HG03432 (cell line): ENCODE measurements at regions not wholly inside any gene's neighbourhood (a gene's known extent, or its start where the extent isn't known, plus 50 kb on each side); places are given as distances from the start of the nearest gene placed in this dataset.
"Not testable (repeated sequence)": the region's sequence is repeated elsewhere in the genome, so short reads cannot be mapped to it uniquely, and the experiment has no call there.

Experiments
- ATAC-seq: cut with Tn5 transposase; IDR thresholded peaks from one replicate; pipeline ENCODE4 v1.9.1; 2021; ENCODE audit warnings: mild to moderate bottlenecking, moderate library complexity; ENCODE audit not compliant: unreplicated experiment

- ATAC-seq: no peak
These were observed 63.1 kb downstream of the MATN1 start for GRCh38 chr1:30660241-30660640.

- ATAC-seq: no peak
These were observed 63.7 kb downstream of the MATN1 start for GRCh38 chr1:30659702-30660101.

GRCh38 chr1:30658375-30658774, 65.0 kb downstream of the MATN1 start:
- not testable (repeated sequence) for ATAC-seq

- no peak for ATAC-seq
These were observed 65.4 kb downstream of the MATN1 start for GRCh38 chr1:30658014-30658336.

- ATAC-seq: no peak
These were observed 66.0 kb downstream of the MATN1 start for GRCh38 chr1:30657131-30658013.

GRCh38 chr1:30656171-30656940, 67.0 kb downstream of the MATN1 start:
- ATAC-seq: no peak

- no peak for ATAC-seq
These were observed 67.7 kb downstream of the MATN1 start for GRCh38 chr1:30655672-30656071.

- ATAC-seq: no peak
These were observed 69.2 kb downstream of the MATN1 start for GRCh38 chr1:30654188-30654587.

- no peak for ATAC-seq
These were observed 71.1 kb downstream of the MATN1 start for GRCh38 chr1:30652152-30652841.

GRCh38 chr1:30651395-30651794, 72.0 kb downstream of the MATN1 start:
- ATAC-seq: not testable (repeated sequence)

- no peak for ATAC-seq
These were observed 72.4 kb downstream of the MATN1 start for GRCh38 chr1:30650968-30651320.

- ATAC-seq: no peak
These were observed 73.1 kb downstream of the MATN1 start for GRCh38 chr1:30650038-30650967.

- no peak for ATAC-seq
These were observed 73.9 kb downstream of the MATN1 start for GRCh38 chr1:30649321-30649991.

GRCh38 chr1:30648408-30649000, 74.9 kb downstream of the MATN1 start:
- ATAC-seq: no peak

GRCh38 chr1:30645807-30646206, 77.6 kb downstream of the MATN1 start:
- ATAC-seq: no peak

- no peak for ATAC-seq
These were observed 80.8 kb downstream of the MATN1 start for GRCh38 chr1:30642391-30643120.

- ATAC-seq: no peak
These were observed 81.6 kb downstream of the MATN1 start for GRCh38 chr1:30641572-30642353.

- ATAC-seq: no peak
These were observed 83.4 kb downstream of the MATN1 start for GRCh38 chr1:30639881-30640452.
